HepG2 (cell line): ENCODE measurements at regions not wholly inside any gene's neighbourhood (a gene's known extent, or its start where the extent isn't known, plus 50 kb on each side); places are given as distances from the start of the nearest gene placed in this dataset.

ENCODE experiments used
- CREB1 ChIP-seq, 2 experiments: fragments of 450-650 bp in 1 of 2; IDR thresholded peaks; 2 replicates each; pipeline ENCODE4 v1.6.1; 2016 to 2017; ENCODE audit warnings: control low read depth in 1 of 2, mild to moderate bottlenecking in 1 of 2, missing compliant biosample characterization in 1 of 2, missing genetic modification characterization in 1 of 2
- FOXC1 ChIP-seq: sonication (generic); formaldehyde crosslinking; IDR thresholded peaks from 2 replicates; pipeline ENCODE4 v1.8.0; 2022; ENCODE audit warnings: mild to moderate bottlenecking, missing genetic modification reagents, borderline replicate concordance
- GABPA ChIP-seq, 2 experiments: IDR thresholded peaks; 2 replicates each; pipeline ENCODE4 v1.6.1; 2011 to 2016; ENCODE audit warnings: low read depth in 2 of 2, low read length in 1 of 2, missing biosample characterization in 1 of 2, missing genetic modification characterization in 1 of 2
- HNRNPL ChIP-seq: fragments of 200-400 bp; formaldehyde crosslinking; IDR thresholded peaks from 2 replicates; pipeline ENCODE4 v1.6.1; 2017; ENCODE audit warnings: mild to moderate bottlenecking, low read depth, low read length
- KAT8 ChIP-seq: IDR thresholded peaks from 2 replicates; pipeline ENCODE4 v1.6.1; 2016; ENCODE audit warnings: missing genetic modification reagents, missing compliant biosample characterization
- LCORL ChIP-seq, 2 experiments: fragments of 450-650 bp in 1 of 2; sonication (generic) in 1 of 2; formaldehyde crosslinking in 1 of 2; IDR thresholded peaks; 2 replicates each; pipeline versions ENCODE4 v1.5.0 to v1.6.1; 2017 to 2020; ENCODE audit warnings: antibody characterized with exemption in 1 of 2, missing genetic modification reagents in 1 of 2
- NONO ChIP-seq, 2 experiments: fragments of 450-650 bp in 1 of 2; sonication (generic) in 1 of 2; formaldehyde crosslinking in 1 of 2; IDR thresholded peaks in 1 of 2; conservative IDR thresholded peaks in 1 of 2; 2 replicates each; pipeline versions ENCODE4 v1.6.1 to v1.8.0; 2017 to 2022; ENCODE audit warnings: mild to moderate bottlenecking in 1 of 2, missing genetic modification reagents in 1 of 2, moderate library complexity in 1 of 2
- PITX1 ChIP-seq: sonication (generic); formaldehyde crosslinking; IDR thresholded peaks from 2 replicates; pipeline ENCODE4 v1.5.1; 2020; ENCODE audit warnings: mild to moderate bottlenecking, missing genetic modification reagents
- SRF ChIP-seq: IDR thresholded peaks from 2 replicates; pipeline ENCODE4 v1.6.1; 2011; ENCODE audit warnings: mild to moderate bottlenecking, low read depth, low read length, moderate library complexity
- TCF7 ChIP-seq: sonication (generic); IDR thresholded peaks from 2 replicates; pipeline ENCODE4 v1.6.1; 2016; ENCODE audit warnings: antibody characterized with exemption, low read depth
- ZMYM4 ChIP-seq: sonication (generic); formaldehyde crosslinking; IDR thresholded peaks from 2 replicates; pipeline ENCODE4 v1.8.1; 2023; ENCODE audit warnings: mild to moderate bottlenecking, missing genetic modification reagents
- ZNF207 ChIP-seq: fragments of 450-650 bp; IDR thresholded peaks from 2 replicates; pipeline ENCODE4 v1.6.1; 2016; ENCODE audit warnings: antibody characterized with exemption, borderline replicate concordance
- TF ChIP-seq, protein P1 (sequence below): sonication (generic); formaldehyde crosslinking; IDR thresholded peaks from 2 replicates; pipeline ENCODE4 v1.8.1; 2022; ENCODE audit warnings: mild to moderate bottlenecking, missing genetic modification reagents
- TF ChIP-seq, protein P2 (sequence below): fragments of 450-650 bp; IDR thresholded peaks from 2 replicates; pipeline ENCODE4 v1.6.1; 2017; ENCODE audit warnings: mild to moderate bottlenecking
- TF ChIP-seq, protein P3 (sequence below): IDR thresholded peaks from 2 replicates; pipeline ENCODE4 v1.6.1; 2018; ENCODE audit warnings: missing genetic modification reagents, mild to moderate bottlenecking, missing compliant biosample characterization
- TF ChIP-seq, protein P4 (sequence below): sonication (generic); formaldehyde crosslinking; IDR thresholded peaks from 2 replicates; pipeline ENCODE4 v1.4.0; 2020; ENCODE audit warnings: missing genetic modification reagents
- TF ChIP-seq, protein P5 (sequence below): sonication (generic); formaldehyde crosslinking; IDR thresholded peaks from 2 replicates; pipeline ENCODE4 v1.4.0; 2020; ENCODE audit warnings: missing genetic modification reagents
- TF ChIP-seq, protein P6 (sequence below): sonication (generic); formaldehyde crosslinking; IDR thresholded peaks from 2 replicates; pipeline ENCODE4 v1.4.0; 2020; ENCODE audit warnings: missing genetic modification reagents, borderline replicate concordance

DNA sequence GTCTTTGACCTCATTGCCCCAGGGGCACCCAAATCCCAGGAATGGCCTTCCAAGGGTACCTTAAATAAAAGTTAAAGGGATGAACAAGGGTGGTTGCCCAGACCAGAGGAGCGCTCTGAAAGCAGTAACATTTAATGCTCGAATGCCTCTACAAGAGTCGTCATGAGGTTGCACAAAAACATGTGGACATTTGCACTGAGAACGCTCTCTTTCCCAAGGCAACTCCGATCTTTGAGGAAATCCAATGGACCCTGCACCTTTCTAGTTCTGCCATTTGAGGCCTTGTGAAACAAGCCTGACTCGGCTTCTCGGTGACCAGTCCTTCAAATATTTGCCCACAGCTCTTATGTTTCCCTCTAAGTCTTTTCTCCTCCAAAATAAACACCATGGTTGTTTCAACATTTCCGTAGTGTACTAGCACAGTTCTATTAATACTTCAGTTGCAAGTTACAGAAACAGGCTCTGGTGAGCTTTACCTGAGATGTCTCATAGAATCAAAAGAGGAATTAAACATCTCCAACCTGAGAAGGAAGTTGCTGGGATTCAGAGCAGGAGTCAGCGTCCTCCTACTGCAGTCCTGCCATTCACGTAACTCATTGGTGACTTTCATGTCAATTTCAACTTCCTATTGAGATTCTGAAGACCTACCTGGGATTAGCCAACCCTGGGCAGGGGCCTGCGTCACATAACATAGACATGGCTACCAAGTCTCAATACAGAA lies 168.8 kb upstream of the RAI14 start (continued):
- TF ChIP-seq, protein P1, sequence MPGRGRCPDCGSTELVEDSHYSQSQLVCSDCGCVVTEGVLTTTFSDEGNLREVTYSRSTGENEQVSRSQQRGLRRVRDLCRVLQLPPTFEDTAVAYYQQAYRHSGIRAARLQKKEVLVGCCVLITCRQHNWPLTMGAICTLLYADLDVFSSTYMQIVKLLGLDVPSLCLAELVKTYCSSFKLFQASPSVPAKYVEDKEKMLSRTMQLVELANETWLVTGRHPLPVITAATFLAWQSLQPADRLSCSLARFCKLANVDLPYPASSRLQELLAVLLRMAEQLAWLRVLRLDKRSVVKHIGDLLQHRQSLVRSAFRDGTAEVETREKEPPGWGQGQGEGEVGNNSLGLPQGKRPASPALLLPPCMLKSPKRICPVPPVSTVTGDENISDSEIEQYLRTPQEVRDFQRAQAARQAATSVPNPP (CRISPR knock-in tag): peak; percentile 52; the same call in 1 of the 2 replicates
- TF ChIP-seq FOXC1: no peak; the same call in 1 of the 2 replicates
- no peak for TF ChIP-seq NONO (IDR thresholded peaks at IDR 0.05)
- no peak for TF ChIP-seq NONO (CRISPR knock-in tag; conservative IDR thresholded peaks at IDR 0.05)
- TF ChIP-seq, protein P2, sequence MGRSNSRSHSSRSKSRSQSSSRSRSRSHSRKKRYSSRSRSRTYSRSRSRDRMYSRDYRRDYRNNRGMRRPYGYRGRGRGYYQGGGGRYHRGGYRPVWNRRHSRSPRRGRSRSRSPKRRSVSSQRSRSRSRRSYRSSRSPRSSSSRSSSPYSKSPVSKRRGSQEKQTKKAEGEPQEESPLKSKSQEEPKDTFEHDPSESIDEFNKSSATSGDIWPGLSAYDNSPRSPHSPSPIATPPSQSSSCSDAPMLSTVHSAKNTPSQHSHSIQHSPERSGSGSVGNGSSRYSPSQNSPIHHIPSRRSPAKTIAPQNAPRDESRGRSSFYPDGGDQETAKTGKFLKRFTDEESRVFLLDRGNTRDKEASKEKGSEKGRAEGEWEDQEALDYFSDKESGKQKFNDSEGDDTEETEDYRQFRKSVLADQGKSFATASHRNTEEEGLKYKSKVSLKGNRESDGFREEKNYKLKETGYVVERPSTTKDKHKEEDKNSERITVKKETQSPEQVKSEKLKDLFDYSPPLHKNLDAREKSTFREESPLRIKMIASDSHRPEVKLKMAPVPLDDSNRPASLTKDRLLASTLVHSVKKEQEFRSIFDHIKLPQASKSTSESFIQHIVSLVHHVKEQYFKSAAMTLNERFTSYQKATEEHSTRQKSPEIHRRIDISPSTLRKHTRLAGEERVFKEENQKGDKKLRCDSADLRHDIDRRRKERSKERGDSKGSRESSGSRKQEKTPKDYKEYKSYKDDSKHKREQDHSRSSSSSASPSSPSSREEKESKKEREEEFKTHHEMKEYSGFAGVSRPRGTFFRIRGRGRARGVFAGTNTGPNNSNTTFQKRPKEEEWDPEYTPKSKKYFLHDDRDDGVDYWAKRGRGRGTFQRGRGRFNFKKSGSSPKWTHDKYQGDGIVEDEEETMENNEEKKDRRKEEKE: no peak
- no peak for TF ChIP-seq CREB1 (IDR thresholded peaks at IDR 0.05)
- TF ChIP-seq CREB1 (CRISPR knock-in tag; IDR thresholded peaks at IDR 0.05): 0 out of 2 replicates have a peak, but pooled peaks have one; percentile 36
- peak; percentile 72 for TF ChIP-seq KAT8 (CRISPR knock-in tag)
- TF ChIP-seq PITX1 (CRISPR knock-in tag): peak; percentile 79
- no peak for TF ChIP-seq ZNF207
- TF ChIP-seq TCF7: peak; percentile 72
- TF ChIP-seq LCORL (IDR thresholded peaks at IDR 0.05): 0 out of 2 replicates have a peak, but pooled peaks have one; percentile 28
- TF ChIP-seq LCORL (CRISPR knock-in tag; IDR thresholded peaks at IDR 0.05): peak; percentile 49; the same call in 1 of the 2 replicates
- TF ChIP-seq, protein P3, sequence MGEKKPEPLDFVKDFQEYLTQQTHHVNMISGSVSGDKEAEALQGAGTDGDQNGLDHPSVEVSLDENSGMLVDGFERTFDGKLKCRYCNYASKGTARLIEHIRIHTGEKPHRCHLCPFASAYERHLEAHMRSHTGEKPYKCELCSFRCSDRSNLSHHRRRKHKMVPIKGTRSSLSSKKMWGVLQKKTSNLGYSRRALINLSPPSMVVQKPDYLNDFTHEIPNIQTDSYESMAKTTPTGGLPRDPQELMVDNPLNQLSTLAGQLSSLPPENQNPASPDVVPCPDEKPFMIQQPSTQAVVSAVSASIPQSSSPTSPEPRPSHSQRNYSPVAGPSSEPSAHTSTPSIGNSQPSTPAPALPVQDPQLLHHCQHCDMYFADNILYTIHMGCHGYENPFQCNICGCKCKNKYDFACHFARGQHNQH (CRISPR knock-in tag): peak; percentile 66
- TF ChIP-seq SRF: no peak
- TF ChIP-seq GABPA (IDR thresholded peaks at IDR 0.05; ENCODE audit: low read depth, low read length): no peak
- TF ChIP-seq GABPA (CRISPR knock-in tag; IDR thresholded peaks at IDR 0.05; ENCODE audit: low read depth): peak; percentile 46; the same call in 1 of the 2 replicates
- peak; percentile 84 for TF ChIP-seq ZMYM4
- no peak for TF ChIP-seq HNRNPL
- TF ChIP-seq, protein P4, sequence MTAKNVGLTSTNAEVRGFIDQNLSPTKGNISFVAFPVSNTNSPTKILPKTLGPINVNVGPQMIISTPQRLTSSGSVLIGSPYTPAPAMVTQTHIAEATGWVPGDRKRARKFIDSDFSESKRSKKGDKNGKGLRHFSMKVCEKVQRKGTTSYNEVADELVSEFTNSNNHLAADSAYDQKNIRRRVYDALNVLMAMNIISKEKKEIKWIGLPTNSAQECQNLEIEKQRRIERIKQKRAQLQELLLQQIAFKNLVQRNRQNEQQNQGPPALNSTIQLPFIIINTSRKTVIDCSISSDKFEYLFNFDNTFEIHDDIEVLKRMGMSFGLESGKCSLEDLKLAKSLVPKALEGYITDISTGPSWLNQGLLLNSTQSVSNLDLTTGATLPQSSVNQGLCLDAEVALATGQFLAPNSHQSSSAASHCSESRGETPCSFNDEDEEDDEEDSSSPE (CRISPR knock-in tag): peak; percentile 43; the same call in 1 of the 2 replicates
- TF ChIP-seq, protein P5, sequence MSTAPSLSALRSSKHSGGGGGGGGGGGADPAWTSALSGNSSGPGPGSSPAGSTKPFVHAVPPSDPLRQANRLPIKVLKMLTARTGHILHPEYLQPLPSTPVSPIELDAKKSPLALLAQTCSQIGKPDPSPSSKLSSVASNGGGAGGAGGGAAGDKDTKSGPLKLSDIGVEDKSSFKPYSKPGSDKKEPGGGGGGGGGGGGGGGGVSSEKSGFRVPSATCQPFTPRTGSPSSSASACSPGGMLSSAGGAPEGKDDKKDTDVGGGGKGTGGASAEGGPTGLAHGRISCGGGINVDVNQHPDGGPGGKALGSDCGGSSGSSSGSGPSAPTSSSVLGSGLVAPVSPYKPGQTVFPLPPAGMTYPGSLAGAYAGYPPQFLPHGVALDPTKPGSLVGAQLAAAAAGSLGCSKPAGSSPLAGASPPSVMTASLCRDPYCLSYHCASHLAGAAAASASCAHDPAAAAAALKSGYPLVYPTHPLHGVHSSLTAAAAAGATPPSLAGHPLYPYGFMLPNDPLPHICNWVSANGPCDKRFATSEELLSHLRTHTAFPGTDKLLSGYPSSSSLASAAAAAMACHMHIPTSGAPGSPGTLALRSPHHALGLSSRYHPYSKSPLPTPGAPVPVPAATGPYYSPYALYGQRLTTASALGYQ (CRISPR knock-in tag): peak; percentile 42; the same call in 1 of the 2 replicates
- TF ChIP-seq, protein P6, sequence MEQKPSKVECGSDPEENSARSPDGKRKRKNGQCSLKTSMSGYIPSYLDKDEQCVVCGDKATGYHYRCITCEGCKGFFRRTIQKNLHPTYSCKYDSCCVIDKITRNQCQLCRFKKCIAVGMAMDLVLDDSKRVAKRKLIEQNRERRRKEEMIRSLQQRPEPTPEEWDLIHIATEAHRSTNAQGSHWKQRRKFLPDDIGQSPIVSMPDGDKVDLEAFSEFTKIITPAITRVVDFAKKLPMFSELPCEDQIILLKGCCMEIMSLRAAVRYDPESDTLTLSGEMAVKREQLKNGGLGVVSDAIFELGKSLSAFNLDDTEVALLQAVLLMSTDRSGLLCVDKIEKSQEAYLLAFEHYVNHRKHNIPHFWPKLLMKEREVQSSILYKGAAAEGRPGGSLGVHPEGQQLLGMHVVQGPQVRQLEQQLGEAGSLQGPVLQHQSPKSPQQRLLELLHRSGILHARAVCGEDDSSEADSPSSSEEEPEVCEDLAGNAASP (CRISPR knock-in tag): peak; percentile 87
